AML-193 (cell line): ENCODE measurements at regions not wholly inside any gene's neighbourhood (a gene's known extent, or its start where the extent isn't known, plus 50 kb on each side); places are given as distances from the start of the nearest gene placed in this dataset.

ENCODE experiments used
- DNase-seq, 2 experiments: peaks; one replicate each; lab custom pipeline; 2025; lab: John Stamatoyannopoulos, UW

- DNase-seq: no peak
Measured at GRCh38 chr13:31853643-31854326, 114.5 kb downstream of the RXFP2 start.

- no peak for DNase-seq
Measured at GRCh38 chr13:31859571-31859970, 120.2 kb downstream of the RXFP2 start.

GRCh38 chr13:31860002-31860401, 120.7 kb downstream of the RXFP2 start:
- DNase-seq: no peak

GRCh38 chr13:31862828-31863227, 123.5 kb downstream of the RXFP2 start:
- peak; percentile 57 to 59 for DNase-seq

GRCh38 chr13:31864307-31864706, 125.0 kb downstream of the RXFP2 start:
- no peak for DNase-seq

GRCh38 chr13:31866099-31866498, 126.8 kb downstream of the RXFP2 start:
- DNase-seq: no peak

- DNase-seq: no peak
Measured at GRCh38 chr13:31867709-31868108, 128.4 kb downstream of the RXFP2 start.

GRCh38 chr13:31869582-31869981, 130.3 kb downstream of the RXFP2 start:
- DNase-seq: no peak

- no peak for DNase-seq
Measured at GRCh38 chr13:31870511-31870910, 131.2 kb downstream of the RXFP2 start.

- no peak for DNase-seq
Measured at GRCh38 chr13:31873145-31873544, 133.8 kb downstream of the RXFP2 start.

GRCh38 chr13:31875134-31875533, 135.8 kb downstream of the RXFP2 start:
- DNase-seq: no peak

- DNase-seq: no peak
Measured at GRCh38 chr13:31878052-31878451, 138.7 kb downstream of the RXFP2 start.

- DNase-seq: no peak
Measured at GRCh38 chr13:31878495-31878894, 139.2 kb downstream of the RXFP2 start.

- no peak for DNase-seq
Measured at GRCh38 chr13:31878955-31879354, 139.6 kb downstream of the RXFP2 start.

- DNase-seq: no peak
Measured at GRCh38 chr13:31880851-31881494, 141.6 kb downstream of the RXFP2 start.

GRCh38 chr13:31881495-31881882, 142.2 kb downstream of the RXFP2 start:
- DNase-seq: no peak

GRCh38 chr13:31882794-31883193, 143.5 kb downstream of the RXFP2 start:
- no peak for DNase-seq

- no peak for DNase-seq
Measured at GRCh38 chr13:31884556-31884955, 145.2 kb downstream of the RXFP2 start.

- no peak for DNase-seq
Measured at GRCh38 chr13:31885994-31886393, 145.6 kb upstream of the FRY start.

- no peak for DNase-seq
Measured at GRCh38 chr13:31887286-31887685, 144.3 kb upstream of the FRY start.

GRCh38 chr13:31890946-31891345, 140.6 kb upstream of the FRY start:
- no peak for DNase-seq

- DNase-seq: no peak
Measured at GRCh38 chr13:31891472-31891871, 140.1 kb upstream of the FRY start.

GRCh38 chr13:31894931-31895330, 136.6 kb upstream of the FRY start:
- no peak for DNase-seq

GRCh38 chr13:31895691-31896090, 135.9 kb upstream of the FRY start:
- no peak for DNase-seq
